ENCODE measurements at regions not wholly inside any gene's neighbourhood (a gene's known extent, or its start where the extent isn't known, plus 50 kb on each side); places are given as distances from the start of the nearest gene placed in this dataset.
"Not testable (repeated sequence)": the region's sequence is repeated elsewhere in the genome, so short reads cannot be mapped to it uniquely, and the experiment has no call there.

DNA sequence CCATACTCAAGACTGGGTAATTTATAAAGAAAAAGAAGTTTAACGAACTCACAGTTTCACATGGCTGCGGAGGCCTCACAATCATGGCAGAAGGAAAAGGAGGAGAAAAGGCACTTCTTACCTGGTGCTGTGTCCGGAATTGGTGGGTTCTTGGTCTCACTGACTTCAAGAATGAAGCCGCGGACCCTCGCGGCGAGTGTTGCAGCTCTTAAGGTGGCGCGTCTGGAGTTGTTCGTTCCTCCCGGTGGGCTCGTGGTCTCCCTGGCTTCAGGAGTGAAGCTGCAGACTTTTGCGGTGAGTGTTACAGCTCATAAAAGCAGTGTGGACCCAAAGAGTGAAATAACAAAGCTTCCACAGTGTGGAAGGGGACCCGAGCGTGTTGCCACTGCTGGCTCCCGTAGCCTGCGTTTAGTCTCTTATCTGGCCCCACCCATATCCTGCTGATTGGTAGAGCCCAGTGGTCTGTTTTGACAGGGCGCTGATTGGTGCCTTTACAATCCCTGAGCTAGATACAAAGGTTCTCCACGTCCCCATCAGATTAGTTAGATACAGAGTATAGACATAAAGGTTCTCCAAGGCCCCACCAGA is 846.0 kb downstream of the CDH18 start:
- not testable (repeated sequence) for DNase-seq

DNA sequence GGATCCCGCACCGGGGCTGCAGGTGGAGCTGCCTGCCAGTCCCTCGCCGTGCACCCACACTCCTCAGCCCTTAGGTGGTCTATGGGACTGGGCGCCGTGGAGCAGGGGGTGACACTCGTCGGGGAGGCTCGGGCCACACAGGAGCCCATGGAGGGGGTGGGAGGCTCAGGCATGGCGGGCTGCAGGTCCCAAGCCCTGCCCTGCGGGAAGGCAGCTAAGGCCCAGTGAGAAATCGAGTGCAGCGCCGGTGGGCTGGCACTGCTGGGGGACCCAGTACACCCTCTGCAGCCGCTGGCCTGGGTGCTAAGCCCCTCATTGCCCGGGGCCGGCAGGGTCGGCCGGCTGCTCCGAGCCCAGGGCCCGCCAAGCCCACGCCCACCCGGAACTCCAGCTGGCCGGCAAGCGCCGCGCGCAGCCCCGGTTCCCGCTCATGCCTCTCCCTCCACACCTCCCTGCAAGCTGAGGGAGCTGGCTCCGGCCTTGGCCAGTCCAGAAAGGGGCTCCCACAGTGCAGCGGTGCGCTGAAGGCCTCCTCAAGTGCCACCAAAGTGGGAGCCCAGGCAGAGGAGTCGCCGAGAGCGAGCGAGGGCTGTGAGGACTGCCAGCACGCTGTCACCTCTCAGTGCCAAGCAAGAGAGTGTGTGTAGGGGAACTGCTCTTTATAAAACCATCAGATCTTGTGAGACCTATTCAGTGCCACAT is 845.1 kb downstream of the CDH18 start:
- not testable (repeated sequence) for DNase-seq

DNA sequence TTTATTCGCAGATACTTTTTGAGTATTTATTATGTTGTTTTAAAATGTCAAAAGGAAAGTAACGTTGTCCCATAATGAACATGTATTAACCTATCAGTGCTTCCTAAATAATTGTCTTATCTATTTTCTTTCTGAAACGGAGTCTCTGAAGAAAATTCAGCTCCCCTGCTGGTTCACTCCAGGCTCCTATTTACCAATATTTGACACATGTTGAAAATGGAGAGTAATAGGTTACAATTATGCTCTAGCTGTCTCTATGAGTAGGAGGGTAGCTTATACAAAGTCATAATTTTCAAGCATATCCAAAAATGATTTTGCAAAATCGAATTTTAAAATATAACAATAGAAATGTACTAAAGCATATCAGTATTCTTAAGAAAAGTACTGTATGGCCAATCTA is 844.1 kb downstream of the CDH18 start:
- no peak for DNase-seq

DNA sequence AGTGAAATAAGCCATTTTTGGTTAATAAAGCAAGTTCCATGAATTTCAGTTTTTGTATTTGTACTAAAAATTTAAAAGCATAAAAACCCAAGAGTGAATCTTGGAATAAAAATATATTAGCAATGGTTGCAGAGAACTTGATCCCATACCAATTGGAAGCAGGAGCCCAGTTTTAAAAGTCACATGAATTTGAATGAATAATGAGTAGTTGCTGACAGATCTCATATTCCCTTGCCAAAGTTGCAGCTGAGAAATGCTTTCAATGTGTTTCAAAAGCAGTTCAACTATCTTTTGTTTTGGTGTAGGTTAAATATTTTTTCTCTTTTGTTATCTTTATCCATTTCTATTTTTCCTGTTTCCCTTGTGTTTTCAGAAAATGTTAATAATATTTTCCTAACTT is 818.6 kb downstream of the CDH18 start:
- no peak for DNase-seq

DNA sequence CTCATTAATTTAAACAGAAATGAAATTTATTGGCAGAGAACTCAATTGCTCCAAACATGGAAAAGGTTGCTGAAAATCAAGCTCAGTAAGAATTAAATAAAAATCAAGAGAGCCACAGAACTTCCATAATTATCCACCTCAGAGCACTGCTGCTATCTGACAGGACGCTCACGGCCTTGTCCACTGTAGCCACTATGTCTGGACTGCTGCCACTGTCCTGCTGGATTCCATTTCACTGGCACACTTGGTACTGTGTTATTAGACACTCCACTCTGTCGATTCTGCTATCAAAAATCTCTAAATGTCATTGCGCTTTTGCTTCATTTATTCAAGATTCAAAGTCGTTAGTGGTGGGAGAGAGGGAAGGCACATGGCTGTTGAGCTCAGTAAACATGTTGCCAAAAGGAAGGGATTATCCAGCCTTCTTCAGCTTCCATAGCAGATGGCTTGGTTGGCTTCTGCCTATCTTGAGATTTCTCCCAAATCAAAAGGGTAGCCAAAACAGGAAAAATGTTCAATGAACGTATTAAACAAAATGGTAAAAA is 815.0 kb downstream of the CDH18 start:
- no peak for DNase-seq

DNA sequence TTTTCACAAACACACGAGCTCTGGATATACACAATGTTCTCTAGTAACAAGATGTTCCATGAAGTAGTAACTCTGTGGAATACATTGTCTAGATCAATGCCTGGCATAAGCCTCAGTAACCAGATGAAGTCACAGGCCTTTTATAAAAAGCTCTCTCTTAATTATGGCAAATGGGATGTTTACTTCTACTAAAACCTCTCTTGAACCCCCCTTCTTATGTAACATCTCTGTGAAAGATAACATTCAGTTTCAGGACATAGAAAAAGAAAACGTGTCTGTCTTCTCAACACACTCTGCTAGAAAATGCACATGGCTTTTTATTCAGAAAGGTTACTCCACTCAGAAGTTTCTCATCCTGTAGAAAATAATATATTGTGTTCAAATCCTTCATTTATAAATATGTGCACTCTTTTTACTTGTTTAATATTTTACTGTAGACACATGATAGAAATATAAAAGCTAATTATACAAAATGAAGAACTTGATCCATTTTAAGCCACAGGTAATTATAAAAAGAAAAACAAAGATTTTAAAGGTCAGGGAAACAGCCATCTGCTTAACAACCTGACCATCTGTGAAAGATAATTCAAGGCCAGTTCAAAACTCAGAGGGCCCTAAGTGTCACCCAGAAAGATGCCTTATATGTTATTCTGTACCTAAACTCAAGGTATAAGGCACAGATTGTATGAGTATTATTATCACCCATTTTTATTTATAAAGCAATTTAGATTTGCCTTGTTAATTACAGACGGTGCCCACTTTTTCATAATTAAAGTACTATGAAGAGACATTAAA is 812.0 kb downstream of the CDH18 start:
- DNase-seq, result no peak

DNA sequence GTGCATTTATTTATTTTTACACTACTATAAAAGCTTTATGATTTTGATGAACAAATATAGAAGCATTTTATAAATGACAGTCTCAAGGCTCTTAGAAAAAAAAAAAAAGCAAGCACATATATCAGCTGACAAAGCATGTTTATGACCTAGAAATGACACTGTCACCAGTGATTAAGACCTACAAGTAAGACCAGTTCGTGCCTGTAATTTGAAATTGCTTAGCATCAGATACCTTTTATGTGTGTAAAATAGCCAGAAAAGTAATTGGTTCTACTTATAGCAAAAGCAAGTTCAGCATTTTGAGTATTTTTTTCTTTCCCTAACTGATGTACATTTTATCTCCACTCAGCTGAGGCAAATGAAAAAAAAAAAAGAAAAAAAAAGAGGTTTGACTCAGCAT is 808.4 kb downstream of the CDH18 start:
- no peak for DNase-seq

DNA sequence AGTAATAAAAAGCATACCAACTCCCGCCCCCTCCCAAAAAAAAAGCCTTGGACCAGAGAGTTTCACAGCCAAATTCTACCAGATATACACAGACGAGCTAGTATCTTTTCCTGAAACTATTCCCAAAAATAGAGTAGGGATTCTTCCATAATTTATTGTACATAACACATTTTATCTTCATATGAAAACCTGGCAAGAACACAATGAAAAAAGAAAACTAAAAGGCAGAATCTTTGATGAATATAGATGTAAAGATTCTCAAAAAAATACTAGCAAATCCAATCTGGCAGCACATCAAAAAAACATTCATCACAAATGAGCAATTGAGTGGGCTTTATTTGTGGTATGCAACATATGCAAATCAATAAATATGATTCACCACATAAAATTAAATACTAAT is 798.8 kb downstream of the CDH18 start:
- DNase-seq, result no peak

DNA sequence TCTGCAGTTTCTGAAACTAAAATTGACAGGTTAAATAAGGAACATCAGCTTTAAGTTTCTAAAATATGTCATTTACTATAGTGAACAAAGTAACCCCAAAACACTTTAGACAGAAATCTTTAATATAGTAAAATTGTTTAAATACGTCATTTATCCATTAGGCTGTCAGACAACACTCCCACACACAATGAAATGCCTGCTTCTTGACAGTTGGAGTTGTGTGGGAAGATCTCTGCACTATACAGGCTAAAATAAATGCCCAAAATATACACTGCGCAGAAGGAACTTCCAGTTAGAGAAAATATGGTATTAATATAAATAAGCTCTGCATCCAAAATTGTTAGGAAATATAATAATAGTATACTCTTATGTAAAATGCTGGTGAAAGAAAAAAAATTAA is 794.4 kb downstream of the CDH18 start:
- DNase-seq, result no peak

DNA sequence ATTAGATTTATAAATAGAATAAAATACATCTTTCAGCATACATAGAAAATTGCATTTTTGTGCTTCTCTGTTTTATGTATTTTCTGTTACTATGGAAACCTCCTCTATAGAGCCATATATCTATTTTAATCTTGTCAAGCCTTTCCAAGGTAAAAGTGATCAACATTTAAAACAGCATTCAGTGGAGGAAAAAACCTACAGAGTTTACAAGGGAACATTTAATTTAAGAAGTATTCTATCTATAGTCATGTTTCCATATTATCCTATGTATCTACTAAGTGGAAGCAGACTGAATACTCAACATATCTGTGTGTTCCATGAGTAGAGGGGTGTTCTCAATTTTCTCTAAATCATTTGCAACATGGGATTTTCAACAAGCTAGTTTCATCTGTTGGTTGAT is 791.4 kb downstream of the CDH18 start:
- no peak for DNase-seq

DNA sequence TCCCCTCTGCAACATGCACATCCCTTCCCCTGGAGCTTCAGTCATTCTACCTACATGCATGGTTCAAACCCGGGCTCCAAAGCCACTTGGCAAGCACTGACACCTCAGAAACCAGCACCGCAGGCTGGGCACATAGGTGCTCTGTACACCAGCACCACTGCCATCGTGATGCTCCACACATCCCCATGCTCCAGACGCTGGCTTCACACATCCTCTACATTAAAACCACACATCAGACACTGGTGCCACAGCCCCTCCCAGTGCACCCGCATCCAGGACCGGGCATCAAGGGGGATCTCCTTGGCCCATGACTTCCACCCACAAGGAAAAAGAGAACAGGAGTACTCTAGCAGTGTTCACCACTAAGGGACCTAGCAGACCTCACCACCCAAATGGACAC is 787.7 kb downstream of the CDH18 start:
- no peak for DNase-seq

DNA sequence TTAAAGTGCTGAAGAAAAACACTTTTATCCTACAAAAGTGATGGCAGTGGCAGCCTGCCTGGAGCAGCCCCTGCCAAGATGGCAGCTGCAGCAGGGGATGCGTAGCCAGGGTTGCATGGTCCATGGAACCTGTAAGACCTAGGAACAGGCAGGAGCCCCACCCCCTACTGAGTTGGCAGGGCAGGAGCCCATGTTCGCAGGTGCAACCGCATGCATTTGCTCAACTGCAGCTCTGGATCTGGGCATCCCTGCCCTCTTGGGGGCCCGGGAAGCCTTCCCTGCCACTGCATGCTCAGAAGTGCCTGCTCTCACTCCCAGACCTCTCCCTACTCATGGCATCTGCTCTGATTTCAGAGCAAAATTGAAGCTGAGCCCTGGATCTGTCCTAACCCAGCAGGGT is 779.6 kb downstream of the CDH18 start:
- no peak for DNase-seq

DNA sequence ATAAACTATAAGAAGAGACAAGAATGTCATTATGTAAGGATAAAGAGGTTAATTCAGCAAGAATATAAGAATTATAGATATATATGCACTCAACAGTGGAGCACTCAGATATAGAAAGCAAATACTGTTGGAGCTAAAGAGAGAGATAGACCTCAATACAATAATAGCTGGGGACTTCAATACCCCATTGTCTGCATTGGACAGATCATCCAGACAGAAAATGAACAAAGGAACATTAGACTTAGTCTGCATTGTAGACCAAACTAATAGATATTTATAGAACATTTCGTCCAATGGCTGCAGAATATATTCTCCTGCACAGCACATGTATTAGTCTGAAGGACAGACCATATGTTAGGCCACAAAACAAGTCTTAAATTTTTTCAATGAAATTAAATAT is 777.1 kb downstream of the CDH18 start:
- DNase-seq, result no peak

DNA sequence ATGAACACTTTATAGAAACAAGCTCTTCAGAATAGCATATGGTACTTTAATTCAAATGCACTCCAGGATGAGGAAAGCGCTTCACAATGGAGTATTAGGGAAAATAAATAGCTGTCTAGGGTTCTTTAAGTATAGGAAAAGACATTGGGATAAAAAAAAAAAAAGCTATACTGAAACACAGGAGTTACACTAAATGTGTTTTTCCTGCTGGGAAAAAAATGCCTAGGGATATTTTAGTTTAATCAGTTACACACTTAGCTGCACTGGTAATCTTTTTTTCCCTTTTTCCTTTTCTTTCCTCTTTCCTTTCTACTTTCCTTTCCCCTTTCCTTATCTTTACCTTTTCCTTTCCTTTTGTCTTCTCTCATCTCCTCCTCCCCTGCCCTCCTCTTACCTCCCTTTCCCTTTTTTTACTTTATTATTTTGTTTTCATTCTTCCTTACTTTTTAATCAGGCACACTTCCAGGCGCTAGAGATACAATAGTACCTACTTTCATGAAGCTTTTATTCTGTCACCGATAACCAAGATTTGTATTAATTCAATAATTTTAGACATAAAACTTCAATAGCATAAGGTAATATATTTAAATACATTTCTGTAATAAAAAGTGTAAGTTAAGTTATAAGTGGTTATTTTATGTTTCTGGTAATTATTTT is 758.7 kb downstream of the CDH18 start:
- no peak for DNase-seq

DNA sequence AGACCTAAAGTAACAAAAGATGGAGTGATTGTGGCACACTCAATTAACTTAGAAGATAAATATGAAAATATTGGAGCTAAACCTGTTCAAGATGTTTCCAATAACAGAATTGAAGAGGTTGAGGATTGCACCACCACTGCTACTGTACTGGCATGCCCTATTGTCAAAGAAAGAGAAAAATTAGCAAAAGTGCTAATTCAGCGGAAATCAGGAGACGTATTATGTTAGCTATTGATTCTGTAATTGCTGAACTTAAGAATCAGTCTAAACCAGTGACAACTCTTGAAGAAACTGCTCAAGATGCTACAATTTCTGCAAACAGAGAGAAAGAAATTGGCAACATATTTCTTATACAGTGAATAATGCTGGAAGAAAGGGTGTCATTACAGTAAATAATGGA is 754.4 kb downstream of the CDH18 start:
- DNase-seq, result no peak

DNA sequence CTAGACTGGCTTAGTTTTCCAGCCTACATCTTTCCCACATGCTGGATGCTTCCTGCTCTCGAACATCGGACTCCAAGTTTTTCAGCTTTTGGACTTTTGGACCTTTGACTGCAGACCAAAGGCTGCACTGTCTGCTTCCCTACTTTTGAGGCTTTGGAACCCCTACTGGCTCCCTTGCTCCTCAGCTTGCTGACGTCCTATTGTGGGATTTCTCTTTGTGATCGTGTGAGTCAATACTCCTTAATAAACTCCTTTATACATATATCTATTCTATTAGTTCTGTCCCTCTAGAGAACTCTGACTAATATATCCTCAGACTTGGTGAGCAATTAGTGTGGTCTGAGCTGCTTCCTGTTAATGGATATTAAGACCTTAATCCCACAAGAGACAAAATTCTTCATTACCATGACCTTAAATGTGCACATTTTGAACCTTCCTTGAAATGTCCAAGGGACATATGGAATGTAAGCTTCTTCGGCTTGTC is 752.9 kb downstream of the CDH18 start:
- DNase-seq, result no peak

DNA sequence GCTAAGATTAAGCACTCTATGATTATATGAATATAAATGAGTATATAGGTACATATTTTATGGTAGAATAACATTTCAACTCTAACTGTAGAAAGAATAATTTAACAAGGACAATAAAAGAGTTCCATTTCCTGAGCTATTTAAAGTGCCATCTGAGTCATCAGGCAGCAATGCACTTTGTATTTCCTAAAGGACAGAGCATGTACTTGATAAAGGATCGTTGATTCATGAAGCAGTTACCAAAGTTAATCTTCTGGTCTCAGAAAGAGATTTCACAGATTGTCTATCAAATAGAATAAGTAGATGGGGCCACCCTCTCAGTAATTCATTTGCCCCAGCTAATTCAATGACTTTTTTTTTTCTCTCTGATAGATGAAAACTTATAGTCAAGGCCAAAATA is 747.8 kb downstream of the CDH18 start:
- DNase-seq, result no peak

DNA sequence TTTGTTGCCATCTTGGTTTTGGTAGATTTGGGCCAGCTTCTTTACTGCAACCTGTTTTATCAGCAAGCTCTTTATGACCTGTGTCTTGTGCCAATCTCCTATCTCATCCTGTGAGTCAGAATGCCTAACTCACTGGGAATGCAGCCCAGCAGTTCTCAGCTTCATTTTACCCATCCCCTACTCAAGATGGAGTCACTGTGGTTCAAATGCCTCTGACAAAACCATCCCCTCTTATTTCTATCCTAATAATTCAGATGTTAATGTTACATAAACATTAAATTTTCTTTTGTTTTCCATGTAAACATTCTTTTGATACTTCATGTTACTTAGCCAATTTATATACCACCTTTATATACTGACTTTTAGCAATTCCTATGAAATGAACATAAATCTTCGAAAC is 746.3 kb downstream of the CDH18 start:
- no peak for DNase-seq

DNA sequence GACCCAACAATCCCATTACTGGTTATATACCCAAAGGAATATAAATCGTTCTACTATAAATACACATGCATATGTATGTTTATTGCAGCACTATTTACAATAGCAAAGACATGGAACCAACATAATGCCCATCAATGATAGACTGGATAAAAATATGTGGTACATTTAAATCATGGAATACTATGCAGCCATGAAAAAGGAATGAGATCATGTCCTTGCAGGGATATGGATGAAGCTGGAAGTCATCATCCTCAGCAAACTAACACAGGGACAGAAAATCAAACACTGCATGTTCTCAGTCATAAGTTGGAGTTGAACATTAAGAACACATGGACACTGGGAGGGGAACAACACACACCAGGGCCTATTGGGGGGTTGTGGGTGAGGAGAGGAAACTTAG is 741.8 kb downstream of the CDH18 start:
- not testable (repeated sequence) for DNase-seq

DNA sequence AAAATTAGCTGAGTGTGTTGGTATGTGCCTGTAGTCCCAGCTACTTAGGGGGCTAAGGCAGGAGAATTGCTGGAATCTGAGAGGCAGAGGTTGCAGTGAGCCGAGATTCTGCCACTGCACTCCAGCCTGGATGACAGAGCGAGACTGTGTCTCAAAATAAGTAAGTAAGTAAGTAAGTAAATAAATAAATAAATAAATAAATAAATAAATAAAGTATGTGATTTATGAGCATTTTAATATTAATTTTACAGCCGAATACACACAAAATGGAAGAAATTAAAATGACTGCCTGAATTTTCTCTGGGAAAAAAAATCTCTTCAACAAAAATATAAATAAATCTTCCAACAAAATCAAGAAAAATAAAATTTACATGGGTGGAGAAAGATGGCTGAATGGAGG is 740.7 kb downstream of the CDH18 start:
- DNase-seq, result no peak

DNA sequence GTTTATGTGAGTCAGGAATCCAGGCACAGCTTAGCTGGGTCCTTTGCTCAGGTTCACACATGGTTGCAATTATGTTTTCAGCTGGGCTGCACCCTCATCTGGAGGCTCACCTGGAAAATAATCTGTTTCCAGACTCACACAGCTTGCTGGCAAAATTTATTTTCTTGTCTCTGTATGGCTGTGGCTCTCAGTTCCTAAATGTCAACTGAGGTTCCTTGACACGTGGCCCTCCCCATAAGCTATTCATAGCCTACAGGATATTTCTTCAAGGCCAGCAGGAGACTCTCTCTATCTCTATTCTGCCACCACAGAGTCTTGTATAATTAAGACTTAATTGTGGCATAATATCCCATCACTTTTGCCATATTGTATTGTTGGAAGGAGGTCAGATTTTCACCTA is 732.0 kb downstream of the CDH18 start:
- DNase-seq, result no peak

DNA sequence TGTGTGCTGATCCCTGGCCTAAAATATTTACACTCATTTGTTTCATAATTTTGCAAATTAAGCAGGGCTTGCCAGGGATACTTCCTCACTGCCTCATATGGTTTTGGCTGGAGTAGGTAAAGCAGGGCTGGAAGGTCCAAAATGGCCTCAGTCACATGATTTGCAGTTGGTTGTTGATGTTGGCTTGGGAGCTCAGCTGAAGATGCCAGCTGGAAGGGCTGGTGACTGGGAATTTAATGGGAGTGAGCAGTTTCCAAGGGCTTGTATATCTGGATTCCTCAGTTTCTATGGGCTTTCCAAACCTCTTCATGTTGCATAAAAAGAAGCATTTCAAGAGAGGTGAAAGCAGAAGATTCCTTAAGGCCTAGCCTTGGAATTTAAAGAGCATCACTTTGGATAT is 729.3 kb downstream of the CDH18 start:
- DNase-seq, result no peak

DNA sequence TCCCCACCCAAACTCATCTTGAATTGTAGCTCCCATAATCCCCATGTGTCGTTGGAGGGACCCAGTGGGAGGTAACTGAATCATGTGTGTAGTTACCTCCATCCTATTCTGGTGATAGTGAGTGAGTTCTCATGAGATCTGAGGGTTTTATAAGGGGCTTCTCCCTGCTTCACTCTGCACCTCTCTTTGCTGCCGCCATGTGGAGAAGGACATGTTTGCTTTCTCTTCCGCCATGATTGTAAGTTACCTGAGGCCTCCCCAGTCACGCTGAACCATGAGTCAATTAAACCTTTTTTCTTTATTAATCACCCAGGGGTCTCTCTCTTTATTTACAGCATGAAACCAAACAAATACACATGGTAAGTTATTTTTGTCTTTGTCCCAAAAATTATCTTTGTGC is 726.1 kb downstream of the CDH18 start:
- DNase-seq, result no peak

Data from inflammatory macrophage (primary cell).